ENCODE measurements at regions not wholly inside any gene's neighbourhood (a gene's known extent, or its start where the extent isn't known, plus 50 kb on each side); places are given as distances from the start of the nearest gene placed in this dataset.

- H3K4me3 ChIP-seq, result no peak overlapping the region
- 44 to 57% methylated on average over 3 of the region's 3 CpGs for WGBS, 2 donors
- no peak overlapping the region for H3K27ac ChIP-seq
- no peaks in the 10 kb centered on the region for H3K9me3 ChIP-seq
- no peak for ATAC-seq
- H3K36me3 ChIP-seq (replicated peaks in 1 of 2; ENCODE audit: insufficient read depth in 1 of 2, low read depth in 2 of 2), result no peaks in the 10 kb centered on the region
- intact Hi-C loops (cut with DNase I), result no loop called here
- TF ChIP-seq CTCF (IDR thresholded peaks at IDR 0.05), result no peak
- TF ChIP-seq POLR2A (IDR thresholded peaks at IDR 0.05), result no peak
- DNase-seq, result no peak
- H3K4me1 ChIP-seq, result no peaks in the 10 kb centered on the region
- H3K27me3 ChIP-seq, result no peaks in the 10 kb centered on the region
Observed at GRCh38 chr4:18938343-18939099, 917.0 kb upstream of the LCORL start.

- Histone ChIP-seq H3K36me3 (replicated peaks in 1 of 2; ENCODE audit: insufficient read depth in 1 of 2, low read depth in 2 of 2) (no peaks in the 10 kb centered on the region), H3K27me3 (no peaks in the 10 kb centered on the region), H3K4me1 (no peaks in the 10 kb centered on the region), H3K9me3 (no peaks in the 10 kb centered on the region), H3K27ac (no peak overlapping the region), H3K4me3 (no peak overlapping the region)
- no peak for DNase-seq
- intact Hi-C loops (cut with DNase I), result no loop called here
- TF ChIP-seq CTCF (IDR thresholded peaks at IDR 0.05) (no peak), POLR2A (IDR thresholded peaks at IDR 0.05) (no peak)
- no peak for ATAC-seq
- 85 to 86% methylated on average over 4 of the region's 4 CpGs for WGBS, 2 donors
Observed at GRCh38 chr4:18937746-18938145, 916.2 kb upstream of the LCORL start.

DNA sequence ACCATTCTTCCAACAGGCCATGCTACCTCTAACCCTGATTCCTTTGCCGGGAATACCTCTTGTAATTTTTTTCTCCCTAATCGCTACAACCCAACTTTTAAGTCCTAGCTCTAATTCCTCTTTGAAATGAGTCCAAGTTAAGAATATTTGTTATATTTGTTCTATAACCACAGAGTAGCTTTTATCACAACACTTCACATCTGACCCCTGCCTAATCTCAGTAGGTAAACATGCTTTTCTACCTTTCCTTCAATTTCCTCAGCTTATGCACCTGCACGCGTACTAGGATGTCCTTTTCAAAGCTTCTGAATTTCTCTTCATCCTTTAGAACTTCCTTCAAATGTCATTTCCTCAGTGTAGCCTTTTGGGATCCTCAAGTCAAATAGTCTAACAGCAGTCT is 915.5 kb upstream of the LCORL start:
- intact Hi-C loops (cut with DNase I), result no loop called here
- Histone ChIP-seq H3K27me3 (no peaks in the 10 kb centered on the region), H3K4me1 (no peaks in the 10 kb centered on the region), H3K9me3 (no peaks in the 10 kb centered on the region), H3K36me3 (replicated peaks in 1 of 2; ENCODE audit: insufficient read depth in 1 of 2, low read depth in 2 of 2) (no peaks in the 10 kb centered on the region), H3K27ac (no peak overlapping the region), H3K4me3 (no peak overlapping the region)
- no peak for TF ChIP-seq CTCF (IDR thresholded peaks at IDR 0.05)
- TF ChIP-seq POLR2A (IDR thresholded peaks at IDR 0.05), result no peak
- no peak for DNase-seq
- WGBS, 2 donors, result 57 to 72% methylated on average over 4 of the region's 4 CpGs
- no peak for ATAC-seq

GRCh38 chr4:18935659-18936345 is 914.2 kb upstream of the LCORL start:
- Histone ChIP-seq H3K27ac (no peak overlapping the region), H3K9me3 (no peaks in the 10 kb centered on the region), H3K4me3 (no peak overlapping the region), H3K27me3 (no peaks in the 10 kb centered on the region), H3K36me3 (replicated peaks in 1 of 2; ENCODE audit: insufficient read depth in 1 of 2, low read depth in 2 of 2) (no peaks in the 10 kb centered on the region), H3K4me1 (no peaks in the 10 kb centered on the region)
- TF ChIP-seq CTCF (IDR thresholded peaks at IDR 0.05), result no peak
- no peak for TF ChIP-seq POLR2A (IDR thresholded peaks at IDR 0.05)
- ATAC-seq (no peak), DNase-seq (no peak)
- 28% methylated on average over 7 of the region's 7 CpGs for WGBS, 2 donors
- intact Hi-C loops (cut with DNase I), result no loop called here
